HG03460 (cell line): ENCODE measurements at regions not wholly inside any gene's neighbourhood (a gene's known extent, or its start where the extent isn't known, plus 50 kb on each side); places are given as distances from the start of the nearest gene placed in this dataset.

Source experiments
- ATAC-seq: cut with Tn5 transposase; IDR thresholded peaks from one replicate; pipeline ENCODE4 v1.9.1; 2021; ENCODE audit not compliant: unreplicated experiment

DNA sequence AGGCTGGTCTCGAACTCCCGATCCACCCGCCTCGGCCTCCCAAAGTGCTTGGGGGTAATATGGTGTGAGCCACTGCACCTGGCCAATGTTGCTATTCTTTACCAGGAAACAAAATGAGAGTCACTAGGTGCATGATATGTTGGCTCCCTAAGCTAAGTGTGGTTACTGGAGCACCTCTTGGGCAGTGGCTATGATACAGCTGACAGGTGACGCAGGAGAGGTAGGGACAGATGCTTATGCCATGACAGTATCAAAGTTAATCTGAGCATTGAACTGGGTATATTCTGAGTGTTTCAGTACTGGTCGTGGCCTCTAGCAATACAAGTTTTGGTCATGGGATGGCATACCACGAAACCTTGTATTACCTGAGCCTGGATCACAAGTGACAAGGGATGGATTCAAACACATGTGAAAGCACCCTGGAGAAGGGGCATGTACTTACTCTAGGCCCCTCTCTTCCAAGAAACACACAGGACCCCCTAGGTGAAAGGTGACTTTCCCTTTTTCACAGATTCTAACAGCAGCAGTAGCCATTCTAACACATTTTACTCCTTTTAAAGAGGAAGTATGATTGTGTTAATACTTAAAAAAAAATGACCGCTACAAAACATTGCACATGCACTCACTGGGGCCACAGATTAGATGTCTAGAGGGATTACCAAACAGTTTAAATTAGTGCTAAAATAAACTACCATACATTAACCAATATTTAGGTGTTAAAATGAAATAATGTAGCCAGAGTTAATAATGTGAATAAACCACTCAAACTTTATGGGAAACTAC, 467.3 kb downstream of the SHQ1 start:
- no peak for ATAC-seq

GRCh38 chr3:72380193-72380592, 468.1 kb downstream of the SHQ1 start:
- no peak for ATAC-seq

- no peak for ATAC-seq
Measured at GRCh38 chr3:72379500-72380187, 468.6 kb downstream of the SHQ1 start.

GRCh38 chr3:72378287-72378686, 470.0 kb downstream of the SHQ1 start:
- no peak for ATAC-seq

GRCh38 chr3:72376956-72377710, 471.1 kb downstream of the SHQ1 start:
- ATAC-seq = no peak

DNA sequence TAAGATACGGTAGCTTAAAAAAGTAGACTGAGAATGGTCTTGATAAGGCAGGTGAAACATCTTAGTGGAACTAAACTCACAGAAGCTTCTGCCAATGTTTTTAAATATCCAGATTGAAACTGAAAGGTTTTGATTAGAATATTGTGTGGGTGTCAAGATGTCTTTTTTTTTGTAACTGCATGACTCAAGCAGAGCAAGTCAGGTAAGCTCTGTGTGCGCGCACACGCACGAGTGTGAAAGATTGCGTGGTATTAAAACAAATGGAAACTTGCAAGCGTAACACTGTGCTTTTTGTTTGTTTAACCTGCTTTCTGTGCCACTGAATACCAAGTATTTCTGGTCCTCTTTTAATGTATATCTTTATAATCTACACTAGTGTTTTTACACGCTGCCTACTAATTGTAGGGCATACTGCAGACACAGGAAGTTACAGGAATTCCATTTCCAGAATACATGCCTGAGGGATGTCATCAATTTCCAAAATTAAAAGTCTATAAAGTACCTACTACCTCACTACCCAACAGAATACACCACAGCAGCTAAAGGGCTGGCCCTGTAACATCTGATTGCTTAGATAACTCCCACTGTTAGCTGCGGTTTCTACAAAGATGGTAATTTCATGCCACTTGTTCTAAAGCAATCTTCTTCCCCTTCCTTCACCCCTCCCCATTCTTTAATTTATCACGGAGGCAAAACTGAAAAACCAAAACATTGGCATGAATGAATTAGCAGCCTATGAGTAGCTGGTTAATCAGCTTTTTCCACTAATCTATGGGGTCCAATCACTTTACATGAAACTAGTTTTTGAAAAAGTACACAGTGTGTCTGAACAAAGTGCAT, 472.8 kb downstream of the SHQ1 start:
- no peak for ATAC-seq

- no peak for ATAC-seq
Measured at GRCh38 chr3:72373139-72373538, 475.1 kb downstream of the SHQ1 start.

- ATAC-seq = no peak
Measured at GRCh38 chr3:72372161-72372560, 476.1 kb downstream of the SHQ1 start.

- no peak for ATAC-seq
Measured at GRCh38 chr3:72371431-72371830, 476.8 kb downstream of the SHQ1 start.

DNA sequence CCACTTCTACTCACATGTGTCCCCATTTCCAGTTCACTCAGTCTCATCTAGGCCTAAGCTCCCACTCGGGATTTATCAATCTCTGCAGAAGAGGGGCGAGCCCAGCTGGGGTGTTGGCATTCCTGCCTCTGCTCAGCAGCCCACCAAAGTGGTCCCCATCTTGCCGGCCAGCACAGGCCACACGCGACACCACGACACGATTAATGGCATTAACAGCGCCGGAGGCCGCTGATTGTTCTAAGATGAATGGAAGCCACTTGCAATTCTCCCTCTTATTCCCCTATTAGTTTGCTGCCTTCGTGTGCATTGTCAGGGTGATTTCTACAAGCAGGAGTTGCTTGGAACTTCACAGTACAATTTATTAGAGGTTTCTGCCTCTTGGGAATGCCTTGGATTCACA, 477.3 kb downstream of the SHQ1 start:
- no peak for ATAC-seq

- no peak for ATAC-seq
Measured at GRCh38 chr3:72369681-72370080, 478.6 kb downstream of the SHQ1 start.

DNA sequence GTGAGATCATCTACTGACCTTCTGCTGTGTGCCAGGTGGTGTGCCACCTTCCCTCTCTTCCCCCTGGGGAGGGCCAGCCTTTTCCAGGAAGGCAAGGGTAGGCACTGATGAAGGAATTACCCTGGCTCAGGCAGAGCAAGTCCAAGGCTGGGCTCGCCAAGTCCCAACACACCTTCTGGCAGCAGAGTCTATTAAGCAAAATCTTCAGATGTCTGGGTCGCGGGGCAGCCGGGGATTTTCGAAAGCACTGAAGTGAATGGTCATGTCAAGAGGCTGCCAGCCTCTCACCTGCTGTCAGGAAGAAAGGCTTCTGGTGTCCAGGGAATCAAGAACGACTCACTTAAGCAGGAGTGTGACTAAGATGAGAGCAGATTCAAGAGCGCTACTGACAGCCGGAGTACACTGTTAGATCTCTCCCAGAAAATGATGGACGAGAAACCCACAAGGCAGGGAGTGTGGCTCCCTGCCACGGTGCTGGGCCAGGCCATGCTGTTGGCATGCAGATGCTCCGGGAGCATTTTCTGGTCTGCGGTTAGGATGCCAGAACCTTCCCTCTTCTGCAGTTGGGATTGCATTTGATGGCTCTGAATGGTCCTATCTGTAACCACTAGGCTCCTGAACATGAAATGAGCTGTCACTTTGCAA, 479.8 kb downstream of the SHQ1 start:
- ATAC-seq = no peak

DNA sequence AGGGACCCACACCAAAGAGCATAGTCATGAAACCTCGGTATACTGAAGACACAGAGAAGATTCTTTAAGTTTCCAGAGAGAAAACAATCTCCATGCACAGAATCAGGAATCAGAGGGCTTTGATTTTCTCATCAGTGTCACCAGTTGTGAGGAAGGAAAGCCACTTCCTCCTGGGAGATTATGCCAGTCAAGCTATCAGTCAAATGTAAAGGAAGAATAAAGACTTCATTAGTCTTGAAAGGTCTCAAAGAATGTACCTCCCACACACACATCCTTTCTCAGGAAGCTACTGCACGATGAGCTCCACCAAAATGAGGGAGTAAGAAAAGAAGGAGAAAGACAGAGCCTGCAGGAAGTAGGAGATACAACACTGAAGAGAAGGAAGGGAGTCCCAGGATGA, 486.3 kb downstream of the SHQ1 start:
- no peak for ATAC-seq

GRCh38 chr3:72359743-72360142, 488.5 kb downstream of the SHQ1 start:
- no peak for ATAC-seq

GRCh38 chr3:72355168-72355567, 493.1 kb downstream of the SHQ1 start:
- ATAC-seq = no peak

GRCh38 chr3:72354486-72354885, 493.8 kb downstream of the SHQ1 start:
- ATAC-seq = no peak

DNA sequence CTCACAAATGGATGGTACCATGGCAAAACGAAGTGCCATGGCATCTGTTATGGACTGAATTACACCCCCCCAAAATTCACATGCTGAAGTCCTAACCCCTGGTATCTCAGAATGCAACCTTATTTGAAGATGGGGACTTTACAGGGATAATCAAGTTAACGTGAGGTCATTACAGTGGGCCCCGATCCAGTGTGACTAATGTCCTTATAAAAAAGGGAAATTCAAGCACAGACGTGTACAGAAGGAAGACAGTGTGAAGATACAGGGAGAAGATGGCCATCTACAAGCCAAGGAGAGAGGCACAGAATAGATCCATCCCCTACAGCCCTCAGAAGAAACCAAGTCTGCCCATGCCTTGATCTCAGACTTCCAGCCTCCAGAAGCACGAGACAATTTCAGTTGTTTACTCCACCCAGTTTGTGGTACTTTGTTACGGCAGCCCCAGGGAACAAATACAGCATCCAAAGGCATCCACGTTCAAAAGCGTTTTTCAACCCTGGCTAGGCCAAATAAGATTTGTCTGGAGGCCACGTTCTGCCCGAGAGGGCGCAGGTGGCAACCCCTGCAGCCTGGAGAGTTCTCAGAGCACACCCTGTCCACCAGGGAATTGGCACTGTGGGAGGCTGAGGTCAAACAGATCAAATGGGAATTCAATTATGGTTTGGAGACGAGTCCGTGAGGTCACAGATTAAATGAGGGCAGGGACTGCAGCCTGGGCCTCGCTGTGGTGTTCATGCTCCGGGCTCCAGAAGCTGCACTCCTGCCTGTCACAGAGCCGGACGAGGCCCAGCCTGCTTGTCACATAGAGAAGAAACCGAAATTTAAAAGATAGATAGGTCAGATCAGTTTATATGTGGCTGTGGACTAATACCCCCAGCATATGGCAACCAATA, 494.8 kb downstream of the SHQ1 start:
- ATAC-seq = no peak

- ATAC-seq = no peak
Measured at GRCh38 chr3:72352176-72352575, 496.1 kb downstream of the SHQ1 start.

DNA sequence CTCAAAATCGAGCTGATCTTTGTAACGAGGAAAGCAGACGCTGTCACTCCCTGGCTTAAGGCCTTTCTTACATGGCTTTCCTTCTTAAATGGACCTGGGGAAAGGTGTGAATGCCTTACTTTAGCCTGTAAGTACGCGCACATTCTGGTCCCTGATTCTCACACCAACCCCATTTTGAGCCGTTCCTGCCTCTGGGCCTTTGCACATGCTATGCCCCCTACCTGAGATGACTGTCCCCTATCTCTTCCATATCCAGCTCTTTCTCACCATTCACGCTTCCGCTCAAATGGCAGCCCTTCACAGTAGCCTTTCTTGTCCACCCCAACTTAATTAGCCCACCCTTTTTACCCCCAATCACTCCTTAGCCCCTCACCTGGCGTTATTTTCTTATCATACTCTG, 496.7 kb downstream of the SHQ1 start:
- no peak for ATAC-seq
